Colonic mucosa (tissue), 4 donors: ENCODE measurements at regions not wholly inside any gene's neighbourhood (a gene's known extent, or its start where the extent isn't known, plus 50 kb on each side); places are given as distances from the start of the nearest gene placed in this dataset.

Source experiments
- DNase-seq: peaks from one replicate; pipeline ENCODE4 v3.0.0-alpha.2; 2020
- H3K27ac ChIP-seq: fragments of 200-600 bp; one replicate; pipeline ENCODE4 v1.8.0; 2021
- H3K27me3 ChIP-seq: fragments of 200-600 bp; one replicate; pipeline ENCODE4 v1.8.0; 2021
- H3K36me3 ChIP-seq: fragments of 200-600 bp; one replicate; pipeline ENCODE4 v1.8.0; 2021
- H3K4me1 ChIP-seq: fragments of 200-600 bp; one replicate; pipeline ENCODE4 v1.8.0; 2021; ENCODE audit warnings: mild to moderate bottlenecking
- H3K4me3 ChIP-seq: fragments of 200-600 bp; one replicate; pipeline ENCODE4 v1.8.0; 2021
- H3K9ac ChIP-seq, 2 donors: one replicate each; pipeline ENCODE4 v1.7.0; 2013; ENCODE audit warnings: control low read depth in 2 of 2, low read depth in 2 of 2, low read length in 2 of 2
- H3K9me3 ChIP-seq: fragments of 200-600 bp; one replicate; pipeline ENCODE4 v1.8.0; 2021
- intact Hi-C: fragments of 100-400 bp; cut with DNase I; formaldehyde crosslinking; loops from one replicate; pipeline ENCODE4 v1.14.1; 2022
- TF ChIP-seq, protein P1 (sequence below): fragments of 200-600 bp; IDR thresholded peaks from one replicate; pipeline ENCODE4 v1.8.0; 2022; ENCODE audit warnings: antibody characterized with exemption, mild to moderate bottlenecking
- donor health status: healthy.
- donor health status: DM: no; HTN: no; CAD: no.
- donor health status: DM: no; HTN: no; CAD: no.

DNA sequence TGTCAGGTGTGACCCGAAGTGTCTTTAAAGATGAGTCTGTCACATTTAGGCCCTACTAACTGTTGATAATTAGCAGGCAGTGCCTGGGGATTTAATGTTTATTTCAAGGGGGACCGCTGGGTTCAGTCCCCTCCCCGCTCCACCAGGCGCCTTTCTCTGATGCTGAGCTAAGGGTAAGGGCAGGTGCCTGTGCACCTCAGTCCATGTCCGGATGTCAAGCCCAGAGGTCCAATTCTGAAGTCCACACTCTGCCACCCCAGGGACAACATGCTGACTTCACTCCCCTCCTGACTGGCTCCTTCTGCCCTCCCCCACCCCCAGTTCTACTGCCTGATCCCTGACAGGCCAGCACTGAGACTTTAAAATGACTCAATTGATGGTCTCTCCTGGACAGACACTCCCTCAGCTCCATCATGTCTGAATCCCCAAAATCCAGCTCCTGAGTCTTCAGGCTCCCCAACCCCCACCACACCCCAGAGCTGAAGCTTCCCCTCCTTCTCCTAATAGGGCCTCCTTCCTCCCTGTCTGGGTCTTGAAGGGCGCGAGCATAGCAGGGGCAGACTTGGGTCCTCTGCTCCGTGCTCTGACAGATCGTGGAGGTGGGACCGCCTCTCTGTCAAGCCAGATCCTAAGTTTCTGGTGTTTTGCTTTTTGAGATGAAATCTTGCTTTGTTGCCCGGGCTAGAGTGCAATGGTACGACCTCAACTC is 49.8 kb upstream of the ANO1 start:
- Histone ChIP-seq H3K9me3 (no peaks in the 10 kb centered on the region), H3K4me1 (no peaks in the 10 kb centered on the region)
- TF ChIP-seq, protein P1, sequence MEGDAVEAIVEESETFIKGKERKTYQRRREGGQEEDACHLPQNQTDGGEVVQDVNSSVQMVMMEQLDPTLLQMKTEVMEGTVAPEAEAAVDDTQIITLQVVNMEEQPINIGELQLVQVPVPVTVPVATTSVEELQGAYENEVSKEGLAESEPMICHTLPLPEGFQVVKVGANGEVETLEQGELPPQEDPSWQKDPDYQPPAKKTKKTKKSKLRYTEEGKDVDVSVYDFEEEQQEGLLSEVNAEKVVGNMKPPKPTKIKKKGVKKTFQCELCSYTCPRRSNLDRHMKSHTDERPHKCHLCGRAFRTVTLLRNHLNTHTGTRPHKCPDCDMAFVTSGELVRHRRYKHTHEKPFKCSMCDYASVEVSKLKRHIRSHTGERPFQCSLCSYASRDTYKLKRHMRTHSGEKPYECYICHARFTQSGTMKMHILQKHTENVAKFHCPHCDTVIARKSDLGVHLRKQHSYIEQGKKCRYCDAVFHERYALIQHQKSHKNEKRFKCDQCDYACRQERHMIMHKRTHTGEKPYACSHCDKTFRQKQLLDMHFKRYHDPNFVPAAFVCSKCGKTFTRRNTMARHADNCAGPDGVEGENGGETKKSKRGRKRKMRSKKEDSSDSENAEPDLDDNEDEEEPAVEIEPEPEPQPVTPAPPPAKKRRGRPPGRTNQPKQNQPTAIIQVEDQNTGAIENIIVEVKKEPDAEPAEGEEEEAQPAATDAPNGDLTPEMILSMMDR: no peak

More for the DNA sequence above, 49.8 kb upstream of the ANO1 start:
- Histone ChIP-seq H3K36me3 (no peaks in the 10 kb centered on the region), H3K4me3 (no peak overlapping the region), H3K27ac (no peak overlapping the region), H3K9ac (no peak overlapping the region), H3K27me3 (no peaks in the 10 kb centered on the region)
- no peak for DNase-seq
- intact Hi-C loops: no loop called here
